Body of pancreas (tissue), 4 donors: ENCODE measurements at regions not wholly inside any gene's neighbourhood (a gene's known extent, or its start where the extent isn't known, plus 50 kb on each side); places are given as distances from the start of the nearest gene placed in this dataset.

Experiments used
- POLR2A ChIP-seq, 3 donors: fragments of 450-650 bp; IDR thresholded peaks; one replicate each; pipeline ENCODE4 v1.6.1; 2016; ENCODE audit warnings: antibody characterized with exemption in 3 of 3, mild to moderate bottlenecking in 2 of 3
- TF ChIP-seq, protein P1 (sequence below), 7 experiments: fragments of 450-650 bp in 4 of 7; fragments of 200-600 bp in 3 of 7; sonication (generic) in 3 of 7; IDR thresholded peaks; one replicate each; pipeline ENCODE4 v1.5.1; 2016 to 2019; ENCODE audit warnings: antibody characterized with exemption in 7 of 7

DNA sequence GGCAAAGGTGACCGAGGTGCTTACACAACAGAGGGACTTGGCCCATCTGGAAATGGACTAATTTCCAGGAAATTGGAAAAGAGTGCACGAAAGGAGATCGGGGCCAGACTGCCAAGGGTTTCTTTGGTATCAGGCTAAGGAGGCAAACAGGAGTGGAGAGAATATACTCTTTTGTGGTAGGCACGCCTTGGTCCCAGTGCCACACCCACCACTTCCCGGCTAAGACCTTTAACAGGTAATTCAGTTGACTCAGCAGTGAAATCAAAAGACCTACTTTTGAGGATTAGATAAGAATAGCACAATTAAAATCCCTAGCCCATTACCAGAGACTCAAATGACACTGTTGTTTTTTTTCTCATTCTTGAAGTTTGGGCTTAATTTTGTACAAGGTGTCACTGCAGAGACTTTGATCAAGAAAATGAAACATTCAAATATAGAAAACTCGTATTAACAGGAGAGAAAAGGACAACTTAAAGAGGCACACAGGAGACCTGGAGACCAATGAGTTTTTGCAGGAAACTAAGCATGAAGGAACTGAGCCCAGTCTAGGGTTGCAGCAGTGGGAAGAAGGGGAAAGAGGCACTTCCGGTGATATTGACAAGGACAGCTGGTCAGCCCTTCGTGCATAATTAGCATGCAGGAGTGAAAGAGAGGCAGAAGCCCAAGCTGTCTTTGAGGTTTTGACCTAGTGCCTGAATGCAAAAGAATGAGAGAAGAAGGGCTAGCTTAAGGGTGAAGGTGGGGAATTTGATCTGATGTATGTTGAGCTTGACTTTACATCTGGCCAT, 265.5 kb upstream of the CCL2 start:
- TF ChIP-seq, protein P1, sequence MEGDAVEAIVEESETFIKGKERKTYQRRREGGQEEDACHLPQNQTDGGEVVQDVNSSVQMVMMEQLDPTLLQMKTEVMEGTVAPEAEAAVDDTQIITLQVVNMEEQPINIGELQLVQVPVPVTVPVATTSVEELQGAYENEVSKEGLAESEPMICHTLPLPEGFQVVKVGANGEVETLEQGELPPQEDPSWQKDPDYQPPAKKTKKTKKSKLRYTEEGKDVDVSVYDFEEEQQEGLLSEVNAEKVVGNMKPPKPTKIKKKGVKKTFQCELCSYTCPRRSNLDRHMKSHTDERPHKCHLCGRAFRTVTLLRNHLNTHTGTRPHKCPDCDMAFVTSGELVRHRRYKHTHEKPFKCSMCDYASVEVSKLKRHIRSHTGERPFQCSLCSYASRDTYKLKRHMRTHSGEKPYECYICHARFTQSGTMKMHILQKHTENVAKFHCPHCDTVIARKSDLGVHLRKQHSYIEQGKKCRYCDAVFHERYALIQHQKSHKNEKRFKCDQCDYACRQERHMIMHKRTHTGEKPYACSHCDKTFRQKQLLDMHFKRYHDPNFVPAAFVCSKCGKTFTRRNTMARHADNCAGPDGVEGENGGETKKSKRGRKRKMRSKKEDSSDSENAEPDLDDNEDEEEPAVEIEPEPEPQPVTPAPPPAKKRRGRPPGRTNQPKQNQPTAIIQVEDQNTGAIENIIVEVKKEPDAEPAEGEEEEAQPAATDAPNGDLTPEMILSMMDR (IDR thresholded peaks at IDR 0.05): no peak
- TF ChIP-seq POLR2A (IDR thresholded peaks at IDR 0.05): no peak
